SU-DHL-6 (cell line): ENCODE measurements at regions not wholly inside any gene's neighbourhood (a gene's known extent, or its start where the extent isn't known, plus 50 kb on each side); places are given as distances from the start of the nearest gene placed in this dataset.

Experiments
- H2AFZ ChIP-seq: fragments of 200-600 bp; sonication (generic); 2 replicates; pipeline ENCODE4 v1.6.1; 2014; ENCODE audit warnings: low read depth, mild to moderate bottlenecking, moderate library complexity, mixed read lengths, antibody characterized with exemption, low read length; ENCODE audit not compliant: severe bottlenecking
- H3F3A ChIP-seq: fragments of 200-600 bp; shearing (Covaris generic); 2 replicates; pipeline ENCODE4 v1.6.0; 2016; ENCODE audit warnings: antibody characterized with exemption, mild to moderate bottlenecking; ENCODE audit not compliant: insufficient read depth
- H3K27ac ChIP-seq: fragments of 200-600 bp; sonication (generic); 2 replicates; pipeline ENCODE4 v1.5.1; 2016; ENCODE audit warnings: low read depth, mild to moderate bottlenecking, low read length, moderate library complexity, mixed read lengths
- H3K27me3 ChIP-seq: fragments of 200-600 bp; sonication (generic), shearing (Covaris generic); 2 replicates; pipeline ENCODE4 v1.6.0; 2014; ENCODE audit warnings: mild to moderate bottlenecking, low read length
- H3K36me3 ChIP-seq: fragments of 200-600 bp; sonication (generic); 2 replicates; pipeline ENCODE4 v1.6.1; 2014; ENCODE audit warnings: mild to moderate bottlenecking, low read length, mixed read lengths
- H3K4me2 ChIP-seq: fragments of 300-600, 200-600 bp; shearing (Covaris generic), sonication (generic); 2 replicates; pipeline ENCODE4 v1.6.0; 2014; ENCODE audit warnings: low read length, low read depth, mild to moderate bottlenecking; ENCODE audit not compliant: poor library complexity, severe bottlenecking
- H3K4me3 ChIP-seq: fragments of 200-600 bp; sonication (generic); 2 replicates; pipeline ENCODE4 v1.5.1; 2014; ENCODE audit warnings: antibody characterized with exemption, low read length, mild to moderate bottlenecking, mixed read lengths; ENCODE audit not compliant: insufficient read depth, poor library complexity, severe bottlenecking
- H3K79me2 ChIP-seq: fragments of 200-600 bp; sonication (generic); 2 replicates; pipeline ENCODE4 v1.6.1; 2014; ENCODE audit warnings: mild to moderate bottlenecking, low read length, moderate library complexity; ENCODE audit not compliant: insufficient read depth
- H3K9ac ChIP-seq: fragments of 200-600 bp; sonication (generic); 2 replicates; pipeline ENCODE4 v1.7.0; 2014; ENCODE audit warnings: mild to moderate bottlenecking, low read length
- H3K9me2 ChIP-seq: fragments of 200-600 bp; sonication (generic); replicated peaks from 2 replicates; pipeline ENCODE4 v1.6.1; 2014; ENCODE audit warnings: low read length; ENCODE audit not compliant: insufficient read depth
- H3K9me3 ChIP-seq: fragments of 200-600 bp; sonication (generic); 2 replicates; pipeline ENCODE4 v1.6.1; 2014; ENCODE audit warnings: low read length, mixed read lengths; ENCODE audit not compliant: insufficient read depth
- H4K20me1 ChIP-seq: fragments of 200-600 bp; sonication (generic); 2 replicates; pipeline ENCODE4 v1.6.1; 2014; ENCODE audit warnings: low read depth, mild to moderate bottlenecking, antibody characterized with exemption, low read length, moderate library complexity, mixed read lengths
- CTCF ChIP-seq: fragments of 200-600 bp; sonication (generic); IDR thresholded peaks from one replicate; pipeline ENCODE4 v1.5.1; 2017; ENCODE audit warnings: antibody characterized with exemption, mild to moderate bottlenecking, low read length, moderate library complexity; ENCODE audit not compliant: insufficient read depth, poor library complexity, severe bottlenecking
- EZH2phosphoT487 ChIP-seq: fragments of 200-600 bp; sonication (generic), shearing (Covaris generic); conservative IDR thresholded peaks from 2 replicates; pipeline ENCODE4 v1.6.1; 2018; ENCODE audit warnings: mild to moderate bottlenecking, antibody characterized with exemption, low read length, moderate library complexity, mixed read lengths

GRCh38 chr4:177802162-177802561 is 359.9 kb upstream of the AGA start:
- no peak overlapping the region for H2AFZ ChIP-seq
- no peak overlapping the region for H3K4me3 ChIP-seq
- H3K9me3 ChIP-seq, result no peaks in the 10 kb centered on the region
- no peak overlapping the region for H3K27ac ChIP-seq
- no peaks in the 10 kb centered on the region for H4K20me1 ChIP-seq
- H3K36me3 ChIP-seq, result no peaks in the 10 kb centered on the region
- H3K9me2 ChIP-seq, result no peaks in the 10 kb centered on the region
- no peaks in the 10 kb centered on the region for H3K79me2 ChIP-seq
- H3K9ac ChIP-seq, result no peak overlapping the region
- H3F3A ChIP-seq, result no peaks in the 10 kb centered on the region
- no peaks in the 10 kb centered on the region for H3K27me3 ChIP-seq
- TF ChIP-seq CTCF (no peak), EZH2phosphoT487 (no peak)
- H3K4me2 ChIP-seq, result no peak overlapping the region

- TF ChIP-seq EZH2phosphoT487 (no peak), CTCF (no peak)
- Histone ChIP-seq H3K36me3 (no peaks in the 10 kb centered on the region), H3F3A (no peaks in the 10 kb centered on the region), H3K9ac (no peak overlapping the region), H3K9me3 (no peaks in the 10 kb centered on the region), H3K27me3 (no peaks in the 10 kb centered on the region), H3K79me2 (no peaks in the 10 kb centered on the region), H4K20me1 (no peaks in the 10 kb centered on the region), H3K4me3 (no peak overlapping the region), H3K27ac (no peak overlapping the region), H3K4me2 (no peak overlapping the region), H3K9me2 (no peaks in the 10 kb centered on the region), H2AFZ (no peak overlapping the region)
These were observed 360.4 kb upstream of the AGA start for GRCh38 chr4:177802661-177803060.

GRCh38 chr4:177803151-177803550 is 360.9 kb upstream of the AGA start:
- Histone ChIP-seq H3F3A (no peaks in the 10 kb centered on the region), H3K79me2 (no peaks in the 10 kb centered on the region), H3K9me2 (no peaks in the 10 kb centered on the region), H3K4me2 (no peak overlapping the region), H3K9me3 (no peaks in the 10 kb centered on the region), H4K20me1 (no peaks in the 10 kb centered on the region), H3K27me3 (no peaks in the 10 kb centered on the region), H3K36me3 (no peaks in the 10 kb centered on the region), H3K4me3 (no peak overlapping the region), H3K27ac (no peak overlapping the region), H3K9ac (no peak overlapping the region), H2AFZ (no peak overlapping the region)
- no peak for TF ChIP-seq EZH2phosphoT487
- TF ChIP-seq CTCF, result no peak

GRCh38 chr4:177809791-177810190 is 367.6 kb upstream of the AGA start:
- Histone ChIP-seq H3K36me3 (no peaks in the 10 kb centered on the region), H3K27me3 (no peaks in the 10 kb centered on the region), H3K79me2 (no peaks in the 10 kb centered on the region), H3K4me2 (no peak overlapping the region), H3K9ac (no peak overlapping the region), H2AFZ (no peak overlapping the region), H3F3A (no peaks in the 10 kb centered on the region), H3K9me2 (no peaks in the 10 kb centered on the region), H3K27ac (no peak overlapping the region), H3K9me3 (no peaks in the 10 kb centered on the region), H3K4me3 (no peak overlapping the region), H4K20me1 (no peaks in the 10 kb centered on the region)
- no peak for TF ChIP-seq EZH2phosphoT487
- no peak for TF ChIP-seq CTCF
